ENCODE measurements at regions not wholly inside any gene's neighbourhood (a gene's known extent, or its start where the extent isn't known, plus 50 kb on each side); places are given as distances from the start of the nearest gene placed in this dataset.
"Not testable (repeated sequence)": the region's sequence is repeated elsewhere in the genome, so short reads cannot be mapped to it uniquely, and the experiment has no call there.

DNA sequence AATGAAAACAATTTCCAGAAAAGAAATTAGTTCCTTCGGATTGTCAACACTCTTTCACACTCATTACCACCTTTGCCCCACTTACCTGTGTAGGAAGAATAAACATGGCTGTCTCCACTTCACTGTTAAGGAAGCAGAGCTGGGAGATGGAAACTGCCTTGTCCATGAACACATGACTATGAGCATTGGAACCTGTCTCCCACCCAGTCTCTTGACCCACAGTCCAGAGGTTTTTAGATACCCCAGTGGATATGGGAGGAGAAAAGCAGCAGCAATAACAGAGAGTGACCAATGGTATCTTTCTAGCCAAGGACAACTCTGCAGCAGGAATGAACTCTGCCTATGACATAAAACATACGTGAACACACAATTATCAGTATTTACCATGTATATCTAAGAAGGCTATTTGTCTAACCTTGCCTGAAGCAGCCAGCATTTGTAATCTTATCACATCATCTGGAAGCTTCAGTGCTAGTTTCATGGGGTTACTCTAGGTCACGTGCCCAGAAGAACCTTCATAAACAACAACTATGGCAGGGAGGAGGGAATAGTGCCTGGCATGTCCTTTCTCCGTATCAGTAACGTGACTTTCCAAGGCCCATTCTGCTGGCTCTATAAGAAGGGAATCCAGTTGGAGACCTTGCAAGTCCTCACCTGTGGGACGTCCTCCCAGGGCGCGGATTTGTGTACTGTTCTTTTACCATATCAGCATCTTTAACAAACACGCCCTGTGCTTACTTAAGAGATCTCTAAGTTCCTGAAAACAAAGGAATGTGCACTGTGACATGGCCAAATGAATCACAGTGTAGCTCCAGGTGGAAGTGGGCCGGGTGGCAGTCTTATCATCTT lies 221.8 kb upstream of the UBL3 start:
- no peak overlapping the region for H3K4me3 ChIP-seq (ENCODE audit: control insufficient read depth, low read depth, low read length)
- no peak for DNase-seq (ENCODE audit: low read depth)
- TF ChIP-seq, protein P1, sequence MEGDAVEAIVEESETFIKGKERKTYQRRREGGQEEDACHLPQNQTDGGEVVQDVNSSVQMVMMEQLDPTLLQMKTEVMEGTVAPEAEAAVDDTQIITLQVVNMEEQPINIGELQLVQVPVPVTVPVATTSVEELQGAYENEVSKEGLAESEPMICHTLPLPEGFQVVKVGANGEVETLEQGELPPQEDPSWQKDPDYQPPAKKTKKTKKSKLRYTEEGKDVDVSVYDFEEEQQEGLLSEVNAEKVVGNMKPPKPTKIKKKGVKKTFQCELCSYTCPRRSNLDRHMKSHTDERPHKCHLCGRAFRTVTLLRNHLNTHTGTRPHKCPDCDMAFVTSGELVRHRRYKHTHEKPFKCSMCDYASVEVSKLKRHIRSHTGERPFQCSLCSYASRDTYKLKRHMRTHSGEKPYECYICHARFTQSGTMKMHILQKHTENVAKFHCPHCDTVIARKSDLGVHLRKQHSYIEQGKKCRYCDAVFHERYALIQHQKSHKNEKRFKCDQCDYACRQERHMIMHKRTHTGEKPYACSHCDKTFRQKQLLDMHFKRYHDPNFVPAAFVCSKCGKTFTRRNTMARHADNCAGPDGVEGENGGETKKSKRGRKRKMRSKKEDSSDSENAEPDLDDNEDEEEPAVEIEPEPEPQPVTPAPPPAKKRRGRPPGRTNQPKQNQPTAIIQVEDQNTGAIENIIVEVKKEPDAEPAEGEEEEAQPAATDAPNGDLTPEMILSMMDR (IDR thresholded peaks at IDR 0.05; ENCODE audit: control insufficient read depth, insufficient read depth, low read depth, low read length, missing control alignments) = no peak

DNA sequence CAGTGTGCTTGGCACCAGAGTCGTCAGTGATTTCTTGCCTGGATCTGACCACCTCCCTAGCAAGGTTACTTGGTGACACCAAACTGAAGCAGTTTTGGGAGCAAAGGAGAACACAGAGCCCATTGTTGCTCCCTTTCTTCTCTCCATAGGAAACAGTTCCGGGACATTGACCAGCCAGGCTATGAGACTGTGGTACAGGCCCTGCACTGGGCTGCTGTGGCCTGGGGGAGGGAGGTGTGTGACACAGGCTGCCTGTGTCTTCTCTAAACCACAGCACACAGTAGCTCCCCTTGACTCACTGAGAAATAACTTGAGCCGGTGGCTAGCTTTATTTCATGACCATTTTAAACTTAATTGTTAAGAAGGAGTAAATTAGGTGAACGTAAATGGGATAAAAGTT lies 214.8 kb upstream of the UBL3 start:
- H3K4me3 ChIP-seq (ENCODE audit: control insufficient read depth, low read depth, low read length) = no peak overlapping the region
- no peak for DNase-seq (ENCODE audit: low read depth)
- TF ChIP-seq, protein P1 (IDR thresholded peaks at IDR 0.05; ENCODE audit: control insufficient read depth, insufficient read depth, low read depth, low read length, missing control alignments) = no peak

DNA sequence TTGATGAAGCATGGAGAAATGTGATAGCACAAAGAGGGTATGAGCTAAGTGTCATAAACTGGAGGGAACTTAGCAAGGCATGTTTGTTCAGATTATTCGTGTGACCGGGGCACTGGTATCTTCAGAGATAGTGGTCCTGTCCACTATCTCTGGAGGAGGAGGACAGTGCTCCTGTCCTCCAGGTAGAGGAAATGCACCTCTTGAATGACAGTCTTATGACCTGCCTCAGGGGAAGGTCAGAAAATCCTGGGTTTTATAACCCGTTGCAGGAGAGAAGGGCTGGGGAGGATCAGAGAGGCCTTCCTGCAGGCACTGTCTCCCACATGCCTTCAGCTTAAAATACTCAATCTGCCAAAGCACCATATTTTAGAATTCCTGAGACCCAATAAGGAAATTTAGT lies 213.5 kb upstream of the UBL3 start:
- TF ChIP-seq, protein P1 (IDR thresholded peaks at IDR 0.05; ENCODE audit: control insufficient read depth, insufficient read depth, low read depth, low read length, missing control alignments) = no peak
- H3K4me3 ChIP-seq (ENCODE audit: control insufficient read depth, low read depth, low read length) = no peak overlapping the region
- no peak for DNase-seq (ENCODE audit: low read depth)

DNA sequence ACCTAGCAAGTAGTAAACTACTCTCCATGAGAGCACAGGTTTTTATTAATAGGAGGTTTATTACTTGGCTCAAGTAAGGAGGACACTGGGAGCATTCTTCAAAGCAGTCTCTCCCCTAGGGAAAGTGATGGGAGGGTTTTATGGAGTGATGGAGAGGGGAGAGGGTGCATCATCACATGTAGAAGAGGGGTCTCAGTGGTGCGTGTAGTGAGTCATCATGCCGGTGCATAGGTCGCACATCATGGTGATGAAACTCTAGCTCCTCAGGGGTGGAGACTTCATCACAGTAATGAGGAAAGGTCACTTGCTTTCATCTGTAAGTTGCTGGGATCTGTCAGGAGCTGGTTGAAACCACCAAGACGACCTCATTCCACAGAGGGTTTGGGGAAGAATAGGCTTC lies 210.8 kb upstream of the UBL3 start:
- no peak for DNase-seq (ENCODE audit: low read depth)
- TF ChIP-seq, protein P1 (IDR thresholded peaks at IDR 0.05; ENCODE audit: control insufficient read depth, insufficient read depth, low read depth, low read length, missing control alignments) = no peak
- H3K4me3 ChIP-seq (ENCODE audit: control insufficient read depth, low read depth, low read length) = no peak overlapping the region

DNA sequence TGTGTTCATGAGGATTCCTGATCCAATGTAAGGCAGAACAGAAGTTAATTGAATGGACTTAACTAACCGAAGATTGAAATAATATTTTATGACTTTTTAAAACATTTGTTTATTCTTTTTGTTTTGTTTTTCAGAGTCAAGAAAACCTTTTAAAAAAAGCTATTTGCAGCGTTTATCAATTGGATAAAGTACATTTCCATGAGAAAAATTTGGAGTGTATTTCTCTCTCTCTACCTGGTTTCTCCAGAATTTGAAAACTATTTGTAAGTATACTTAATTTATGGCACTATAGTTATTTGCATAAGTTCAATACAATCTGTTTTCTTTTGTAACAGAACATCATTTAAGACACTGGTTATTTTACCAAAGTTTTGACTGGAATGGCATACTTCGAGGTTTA lies 208.0 kb upstream of the UBL3 start:
- H3K4me3 ChIP-seq (ENCODE audit: control insufficient read depth, low read depth, low read length) = no peak overlapping the region
- TF ChIP-seq, protein P1 (IDR thresholded peaks at IDR 0.05; ENCODE audit: control insufficient read depth, insufficient read depth, low read depth, low read length, missing control alignments) = no peak
- DNase-seq (ENCODE audit: low read depth) = no peak

DNA sequence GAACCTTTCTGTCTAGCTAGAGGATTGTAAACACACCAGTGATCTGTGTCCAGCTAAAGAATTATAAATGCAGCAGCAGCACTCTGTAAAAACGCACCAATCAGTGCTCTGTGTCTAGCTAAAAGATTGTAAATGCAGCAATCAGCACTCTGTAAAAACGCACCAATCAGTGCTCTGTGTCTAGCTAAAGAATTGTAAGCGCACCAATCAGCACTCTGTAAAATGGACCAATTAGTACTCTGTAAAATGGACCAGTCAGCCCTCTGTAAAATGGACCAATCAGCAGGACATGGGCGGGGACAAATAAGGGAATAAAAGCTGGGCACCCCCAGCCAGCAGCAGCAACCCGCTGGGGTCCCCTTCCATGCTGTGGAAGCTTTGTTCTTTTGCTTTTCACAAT lies 204.1 kb upstream of the UBL3 start:
- H3K4me3 ChIP-seq (ENCODE audit: control insufficient read depth, low read depth, low read length); DNase-seq (ENCODE audit: low read depth): not testable (repeated sequence)

DNA sequence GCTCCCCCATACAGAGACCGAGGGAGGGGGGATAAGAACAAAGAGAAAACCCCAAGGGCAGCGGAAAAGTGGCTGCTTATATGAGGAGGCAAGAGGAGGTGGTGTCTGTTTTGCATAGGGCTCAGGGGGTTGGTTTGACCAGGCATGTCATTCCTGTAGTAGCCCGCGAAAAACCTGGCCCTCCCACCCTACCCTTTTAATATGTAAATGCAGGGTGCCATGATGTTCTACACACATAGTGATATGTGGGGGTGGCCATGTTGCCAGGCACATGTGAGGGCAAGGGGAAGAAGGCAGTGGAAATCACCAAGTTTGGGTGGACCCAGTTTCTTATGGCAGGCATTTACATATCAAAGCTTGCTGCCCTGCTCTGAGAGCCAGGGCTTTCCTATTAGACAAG lies 203.5 kb upstream of the UBL3 start:
- no peak overlapping the region for H3K4me3 ChIP-seq (ENCODE audit: control insufficient read depth, low read depth, low read length)
- TF ChIP-seq, protein P1 (IDR thresholded peaks at IDR 0.05; ENCODE audit: control insufficient read depth, insufficient read depth, low read depth, low read length, missing control alignments) = no peak
- DNase-seq (ENCODE audit: low read depth) = no peak
